Neural cell (in vitro differentiated cells): ENCODE measurements at regions not wholly inside any gene's neighbourhood (a gene's known extent, or its start where the extent isn't known, plus 50 kb on each side); places are given as distances from the start of the nearest gene placed in this dataset.

Experiments used
- H2AFZ ChIP-seq: fragments of 200-600, 300-800 bp; sonication (generic), shearing (Covaris generic); 2 replicates; pipeline ENCODE4 v1.6.0; 2014; ENCODE audit warnings: low read depth, mild to moderate bottlenecking, antibody characterized with exemption, low read length, moderate library complexity
- H3F3A ChIP-seq: fragments of 200-600 bp; shearing (Covaris generic); 2 replicates; pipeline ENCODE4 v1.6.1; 2016; ENCODE audit warnings: mild to moderate bottlenecking, moderate library complexity, mixed read lengths, antibody characterized with exemption, low read length; ENCODE audit not compliant: insufficient read depth, poor library complexity, severe bottlenecking
- H3K27ac ChIP-seq: fragments of 200-600, 300-800 bp; sonication (generic), shearing (Covaris generic); 2 replicates; pipeline ENCODE4 v1.5.1; 2014; ENCODE audit warnings: mild to moderate bottlenecking, low read length, moderate library complexity
- H3K27me3 ChIP-seq: fragments of 300-800, 200-600 bp; sonication (generic), shearing (Covaris generic); 2 replicates; pipeline ENCODE4 v1.6.0; 2014; ENCODE audit warnings: mild to moderate bottlenecking, low read depth, low read length, moderate library complexity; ENCODE audit not compliant: insufficient read depth
- H3K36me3 ChIP-seq: fragments of 300-800, 200-600 bp; sonication (generic), shearing (Covaris generic); 2 replicates; pipeline ENCODE4 v1.5.1; 2014; ENCODE audit warnings: mild to moderate bottlenecking, antibody characterized with exemption, low read length, moderate library complexity; ENCODE audit not compliant: insufficient read depth
- H3K4me2 ChIP-seq: fragments of 300-800, 200-600 bp; sonication (generic), shearing (Covaris generic); 2 replicates; pipeline ENCODE4 v1.6.0; 2014; ENCODE audit warnings: mild to moderate bottlenecking, low read length
- H3K4me3 ChIP-seq: fragments of 300-800, 200-600 bp; sonication (generic), shearing (Covaris generic); 2 replicates; pipeline ENCODE4 v1.5.1; 2014; ENCODE audit warnings: mild to moderate bottlenecking, low read length, moderate library complexity
- H3K79me2 ChIP-seq: fragments of 200-600 bp; shearing (Covaris generic); replicated peaks from 2 replicates; pipeline ENCODE4 v1.6.0; 2014; ENCODE audit warnings: mild to moderate bottlenecking, low read length, moderate library complexity; ENCODE audit not compliant: insufficient read depth
- H3K9ac ChIP-seq: fragments of 300-800, 200-600 bp; sonication (generic), shearing (Covaris generic); 2 replicates; pipeline ENCODE4 v1.6.1; 2016; ENCODE audit warnings: mild to moderate bottlenecking, low read length, mixed read lengths
- H3K9me2 ChIP-seq: fragments of 200-600 bp; shearing (Covaris generic); 2 replicates; pipeline ENCODE4 v1.6.1; 2016; ENCODE audit warnings: mild to moderate bottlenecking, low read length, mixed read lengths; ENCODE audit not compliant: insufficient read depth
- H3K9me3 ChIP-seq: fragments of 200-600, 300-800 bp; sonication (generic), shearing (Covaris generic); 2 replicates; pipeline ENCODE4 v1.6.1; 2016; ENCODE audit warnings: mild to moderate bottlenecking, mixed run types, low read length, moderate library complexity, mixed read lengths
- H4K20me1 ChIP-seq: fragments of 200-600 bp; shearing (Covaris generic); 2 replicates; pipeline ENCODE4 v1.6.1; 2016; ENCODE audit warnings: mild to moderate bottlenecking, mixed run types; ENCODE audit not compliant: insufficient read depth
- EP300 ChIP-seq: fragments of 450-650 bp; conservative IDR thresholded peaks from 2 replicates; pipeline ENCODE4 v1.6.1; 2014; ENCODE audit warnings: antibody characterized with exemption, mild to moderate bottlenecking, moderate library complexity; ENCODE audit not compliant: poor library complexity, severe bottlenecking
- EZH2 ChIP-seq: fragments of 200-600, 300-800 bp; shearing (Covaris generic), sonication (generic); IDR thresholded peaks from 2 replicates; pipeline ENCODE4 v1.6.1; 2014; ENCODE audit warnings: antibody characterized with exemption, low read length, borderline replicate concordance, mild to moderate bottlenecking; ENCODE audit not compliant: insufficient read depth, poor library complexity, severe bottlenecking
- MXI1 ChIP-seq: fragments of 450-650 bp; conservative IDR thresholded peaks from 2 replicates; pipeline ENCODE4 v1.6.1; 2014; ENCODE audit warnings: antibody characterized with exemption, mild to moderate bottlenecking; ENCODE audit not compliant: poor library complexity, severe bottlenecking
- POLR2AphosphoS5 ChIP-seq: IDR thresholded peaks from 2 replicates; pipeline ENCODE4 v1.6.1; 2012
- RAD21 ChIP-seq: fragments of 450-650 bp; conservative IDR thresholded peaks from 2 replicates; pipeline ENCODE4 v1.6.1; 2014; ENCODE audit warnings: antibody characterized with exemption, mild to moderate bottlenecking, moderate library complexity
- SMC3 ChIP-seq: fragments of 450-650 bp; conservative IDR thresholded peaks from 2 replicates; pipeline ENCODE4 v1.6.1; 2014; ENCODE audit warnings: antibody characterized with exemption, mild to moderate bottlenecking, moderate library complexity; ENCODE audit not compliant: poor library complexity
- TAF1 ChIP-seq: IDR thresholded peaks from 2 replicates; pipeline ENCODE4 v1.6.1; 2012; ENCODE audit warnings: low read depth
- TF ChIP-seq, protein P1 (sequence below): IDR thresholded peaks from 2 replicates; pipeline ENCODE4 v1.6.1; 2012; ENCODE audit warnings: borderline replicate concordance
- TF ChIP-seq, protein P2 (sequence below): fragments of 450-650 bp; IDR thresholded peaks from 2 replicates; pipeline ENCODE4 v1.5.1; 2014; ENCODE audit warnings: antibody characterized with exemption, mild to moderate bottlenecking, moderate library complexity; ENCODE audit not compliant: poor library complexity, severe bottlenecking

GRCh38 chr6:2440516-2440915 lies 195.1 kb upstream of the GMDS start:
- no peak overlapping the region for H3K27ac ChIP-seq
- no peaks in the 10 kb centered on the region for H3K79me2 ChIP-seq
- H4K20me1 ChIP-seq = no peaks in the 10 kb centered on the region
- H2AFZ ChIP-seq = no peak overlapping the region
- H3K4me3 ChIP-seq = no peak overlapping the region
- H3K27me3 ChIP-seq = no peaks in the 10 kb centered on the region
- H3K9ac ChIP-seq = no peak overlapping the region
- no peak overlapping the region for H3K4me2 ChIP-seq
- H3K9me2 ChIP-seq = no peaks in the 10 kb centered on the region
- TF ChIP-seq POLR2AphosphoS5 (no peak), SMC3 (no peak), EP300 (no peak), RAD21 (no peak), TAF1 (no peak), MXI1 (no peak), EZH2 (no peak)
- TF ChIP-seq, protein P1, sequence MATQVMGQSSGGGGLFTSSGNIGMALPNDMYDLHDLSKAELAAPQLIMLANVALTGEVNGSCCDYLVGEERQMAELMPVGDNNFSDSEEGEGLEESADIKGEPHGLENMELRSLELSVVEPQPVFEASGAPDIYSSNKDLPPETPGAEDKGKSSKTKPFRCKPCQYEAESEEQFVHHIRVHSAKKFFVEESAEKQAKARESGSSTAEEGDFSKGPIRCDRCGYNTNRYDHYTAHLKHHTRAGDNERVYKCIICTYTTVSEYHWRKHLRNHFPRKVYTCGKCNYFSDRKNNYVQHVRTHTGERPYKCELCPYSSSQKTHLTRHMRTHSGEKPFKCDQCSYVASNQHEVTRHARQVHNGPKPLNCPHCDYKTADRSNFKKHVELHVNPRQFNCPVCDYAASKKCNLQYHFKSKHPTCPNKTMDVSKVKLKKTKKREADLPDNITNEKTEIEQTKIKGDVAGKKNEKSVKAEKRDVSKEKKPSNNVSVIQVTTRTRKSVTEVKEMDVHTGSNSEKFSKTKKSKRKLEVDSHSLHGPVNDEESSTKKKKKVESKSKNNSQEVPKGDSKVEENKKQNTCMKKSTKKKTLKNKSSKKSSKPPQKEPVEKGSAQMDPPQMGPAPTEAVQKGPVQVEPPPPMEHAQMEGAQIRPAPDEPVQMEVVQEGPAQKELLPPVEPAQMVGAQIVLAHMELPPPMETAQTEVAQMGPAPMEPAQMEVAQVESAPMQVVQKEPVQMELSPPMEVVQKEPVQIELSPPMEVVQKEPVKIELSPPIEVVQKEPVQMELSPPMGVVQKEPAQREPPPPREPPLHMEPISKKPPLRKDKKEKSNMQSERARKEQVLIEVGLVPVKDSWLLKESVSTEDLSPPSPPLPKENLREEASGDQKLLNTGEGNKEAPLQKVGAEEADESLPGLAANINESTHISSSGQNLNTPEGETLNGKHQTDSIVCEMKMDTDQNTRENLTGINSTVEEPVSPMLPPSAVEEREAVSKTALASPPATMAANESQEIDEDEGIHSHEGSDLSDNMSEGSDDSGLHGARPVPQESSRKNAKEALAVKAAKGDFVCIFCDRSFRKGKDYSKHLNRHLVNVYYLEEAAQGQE = no peak
- TF ChIP-seq, protein P2, sequence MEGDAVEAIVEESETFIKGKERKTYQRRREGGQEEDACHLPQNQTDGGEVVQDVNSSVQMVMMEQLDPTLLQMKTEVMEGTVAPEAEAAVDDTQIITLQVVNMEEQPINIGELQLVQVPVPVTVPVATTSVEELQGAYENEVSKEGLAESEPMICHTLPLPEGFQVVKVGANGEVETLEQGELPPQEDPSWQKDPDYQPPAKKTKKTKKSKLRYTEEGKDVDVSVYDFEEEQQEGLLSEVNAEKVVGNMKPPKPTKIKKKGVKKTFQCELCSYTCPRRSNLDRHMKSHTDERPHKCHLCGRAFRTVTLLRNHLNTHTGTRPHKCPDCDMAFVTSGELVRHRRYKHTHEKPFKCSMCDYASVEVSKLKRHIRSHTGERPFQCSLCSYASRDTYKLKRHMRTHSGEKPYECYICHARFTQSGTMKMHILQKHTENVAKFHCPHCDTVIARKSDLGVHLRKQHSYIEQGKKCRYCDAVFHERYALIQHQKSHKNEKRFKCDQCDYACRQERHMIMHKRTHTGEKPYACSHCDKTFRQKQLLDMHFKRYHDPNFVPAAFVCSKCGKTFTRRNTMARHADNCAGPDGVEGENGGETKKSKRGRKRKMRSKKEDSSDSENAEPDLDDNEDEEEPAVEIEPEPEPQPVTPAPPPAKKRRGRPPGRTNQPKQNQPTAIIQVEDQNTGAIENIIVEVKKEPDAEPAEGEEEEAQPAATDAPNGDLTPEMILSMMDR = no peak
- no peaks in the 10 kb centered on the region for H3F3A ChIP-seq
- H3K9me3 ChIP-seq = no peaks in the 10 kb centered on the region
- H3K36me3 ChIP-seq = no peaks in the 10 kb centered on the region

DNA sequence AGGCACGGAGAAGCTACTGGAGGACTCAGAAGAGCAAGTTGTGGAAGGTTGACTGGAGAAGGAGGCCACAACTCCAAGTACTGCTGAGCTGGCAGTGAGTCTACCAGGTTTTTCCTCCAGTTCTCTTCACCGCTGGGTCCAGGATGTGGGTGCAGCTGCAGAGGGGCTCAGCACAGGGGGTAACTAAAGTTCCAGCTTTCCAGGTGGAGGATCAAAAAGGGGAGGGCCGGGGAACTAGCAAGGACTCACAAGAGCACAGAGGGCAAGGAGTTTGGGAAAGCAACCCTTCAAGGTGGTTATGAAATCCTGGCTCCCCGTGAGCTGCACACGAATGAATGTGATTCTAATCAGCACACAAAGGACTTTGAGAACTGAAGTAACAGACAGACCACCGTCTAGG lies 194.2 kb upstream of the GMDS start:
- TF ChIP-seq MXI1 (no peak), EZH2 (no peak), POLR2AphosphoS5 (no peak), RAD21 (no peak), SMC3 (no peak), TAF1 (no peak), EP300 (no peak)
- TF ChIP-seq, protein P1 = no peak
- TF ChIP-seq, protein P2 = no peak
- H3F3A ChIP-seq = no peaks in the 10 kb centered on the region
- H3K79me2 ChIP-seq = no peaks in the 10 kb centered on the region
- H4K20me1 ChIP-seq = no peaks in the 10 kb centered on the region
- H3K9ac ChIP-seq = no peak overlapping the region
- no peaks in the 10 kb centered on the region for H3K27me3 ChIP-seq
- H2AFZ ChIP-seq = no peak overlapping the region
- no peak overlapping the region for H3K4me2 ChIP-seq
- no peaks in the 10 kb centered on the region for H3K9me3 ChIP-seq
- no peak overlapping the region for H3K4me3 ChIP-seq
- no peaks in the 10 kb centered on the region for H3K36me3 ChIP-seq
- no peak overlapping the region for H3K27ac ChIP-seq
- H3K9me2 ChIP-seq = no peaks in the 10 kb centered on the region
